GM21528 (cell line): ENCODE measurements at regions not wholly inside any gene's neighbourhood (a gene's known extent, or its start where the extent isn't known, plus 50 kb on each side); places are given as distances from the start of the nearest gene placed in this dataset.
"Not testable (repeated sequence)": the region's sequence is repeated elsewhere in the genome, so short reads cannot be mapped to it uniquely, and the experiment has no call there.

Experiments used
- ATAC-seq: cut with Tn5 transposase; IDR thresholded peaks from one replicate; pipeline ENCODE4 v1.9.1; 2021; ENCODE audit warnings: mild to moderate bottlenecking, moderate library complexity; ENCODE audit not compliant: unreplicated experiment, low FRiP score

DNA sequence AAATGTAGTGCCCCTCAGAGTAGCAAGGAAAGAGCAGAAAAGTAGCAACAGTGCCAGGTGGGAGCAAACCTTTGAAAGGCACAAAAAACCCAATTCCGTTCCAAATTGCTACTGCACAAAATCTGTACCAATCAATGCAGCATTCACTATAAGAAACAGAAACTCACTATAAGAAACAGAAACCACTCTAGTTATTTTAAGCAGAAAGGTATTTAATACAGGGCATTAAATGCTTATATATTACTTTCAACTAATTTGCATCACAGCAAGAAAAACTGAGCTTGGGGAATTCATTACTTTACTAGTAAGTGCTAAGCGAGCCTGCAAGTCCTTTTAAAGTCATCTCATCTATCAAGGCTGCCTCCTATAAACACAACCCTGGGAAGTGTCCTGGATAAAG lies 116.5 kb upstream of the OLIG3 start:
- ATAC-seq: no peak

DNA sequence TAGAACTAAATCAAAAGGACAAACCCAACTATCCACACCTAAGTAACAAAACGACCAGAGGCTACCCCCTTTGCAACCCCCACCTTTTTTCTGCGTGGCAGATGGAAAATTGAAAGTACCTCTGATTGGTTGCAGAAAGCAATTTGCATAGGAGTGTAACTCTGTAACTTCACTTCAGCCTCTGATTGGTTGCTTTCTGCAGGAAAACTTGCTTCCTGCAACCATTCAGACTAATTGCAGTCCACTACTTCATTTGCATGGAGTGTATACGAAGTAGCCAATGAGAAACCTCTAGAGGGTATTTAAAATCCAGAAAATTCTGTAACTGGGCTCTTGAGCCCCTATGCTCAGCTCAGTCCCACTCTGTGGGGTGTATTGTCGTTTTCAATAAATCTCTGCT lies 129.1 kb upstream of the OLIG3 start:
- ATAC-seq: no peak

- no peak for ATAC-seq
Observed at GRCh38 chr6:137625100-137625661, 131.0 kb upstream of the OLIG3 start.

DNA sequence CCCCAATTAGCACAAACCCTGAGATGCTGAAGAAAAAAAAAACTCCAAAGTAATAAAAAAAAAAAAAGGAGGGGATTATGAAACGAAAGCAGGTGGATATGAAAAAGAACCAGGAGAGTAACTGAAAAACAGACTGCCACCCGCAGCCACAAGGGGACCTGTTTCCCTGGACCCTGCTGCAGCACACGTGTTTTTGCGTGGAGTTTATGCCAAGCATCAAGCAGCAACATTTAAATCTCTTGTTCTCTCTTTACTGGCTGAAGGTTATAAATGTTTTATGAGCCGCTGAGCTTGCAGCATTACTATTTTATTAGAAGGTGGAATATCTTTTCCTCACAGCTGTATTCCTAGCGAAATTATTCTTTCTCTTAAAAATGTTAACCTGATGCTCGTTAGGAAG lies 131.6 kb upstream of the OLIG3 start:
- no peak for ATAC-seq

- no peak for ATAC-seq
Observed at GRCh38 chr6:137630666-137631065, 136.5 kb upstream of the OLIG3 start.

- no peak for ATAC-seq
Observed at GRCh38 chr6:137631323-137631722, 137.1 kb upstream of the OLIG3 start.

GRCh38 chr6:137634177-137634576 lies 140.0 kb upstream of the OLIG3 start:
- ATAC-seq: not testable (repeated sequence)

DNA sequence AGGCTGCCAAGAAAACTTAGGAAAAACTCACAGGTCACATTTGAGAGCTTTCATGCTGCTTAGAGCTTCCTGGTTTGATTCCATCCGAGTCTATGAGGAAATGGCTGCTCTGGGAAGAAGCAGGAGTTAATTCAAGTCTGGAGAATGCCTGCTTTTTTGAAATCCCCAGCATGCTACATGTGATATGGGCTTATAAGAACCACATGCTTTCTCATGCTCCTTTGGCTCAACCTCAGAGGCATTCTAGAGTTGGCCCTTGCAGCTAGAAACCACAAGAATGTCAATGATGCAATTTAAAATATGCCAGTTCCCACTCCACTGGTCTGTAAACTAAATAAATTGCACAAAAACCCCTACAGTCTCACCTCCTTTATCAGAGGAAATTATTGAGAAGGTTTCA lies 142.9 kb upstream of the OLIG3 start:
- no peak for ATAC-seq

DNA sequence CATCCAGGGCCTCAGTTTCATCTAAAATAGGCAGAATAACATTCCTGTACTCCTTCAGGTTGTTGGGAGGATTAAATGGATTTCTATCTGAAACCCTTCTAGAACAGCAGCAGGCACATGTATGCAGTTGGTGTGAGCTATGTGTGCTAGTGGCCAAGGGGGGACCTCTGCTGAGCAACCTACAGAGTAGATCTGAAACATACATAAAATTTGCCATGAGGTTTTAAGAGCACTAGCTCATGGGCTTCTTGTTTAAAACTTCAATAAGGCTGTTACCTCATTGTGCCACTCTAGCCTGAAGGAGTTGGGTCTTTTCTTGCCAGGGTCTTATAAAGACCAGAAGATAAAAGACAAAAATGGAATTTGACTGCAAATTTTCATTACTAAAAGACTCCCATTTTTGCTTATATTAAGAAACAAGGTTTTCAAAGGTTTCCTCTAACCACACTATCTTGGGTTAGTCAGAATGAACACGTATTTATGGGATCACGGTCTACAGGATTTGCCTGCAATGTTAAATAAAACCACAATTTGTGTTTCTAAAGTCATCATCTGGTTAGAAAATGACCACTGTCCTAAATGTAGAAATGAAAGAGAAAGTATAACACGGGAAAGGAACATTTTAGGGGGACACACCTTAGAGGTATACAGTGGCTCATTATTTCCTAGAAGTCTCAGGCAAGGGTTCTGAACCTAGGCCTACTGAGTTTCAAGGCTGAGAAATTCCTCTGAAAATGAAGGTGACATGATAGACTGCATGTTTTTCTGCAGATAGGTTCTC lies 144.9 kb upstream of the OLIG3 start:
- no peak for ATAC-seq

GRCh38 chr6:137640086-137640485 lies 145.9 kb upstream of the OLIG3 start:
- no peak for ATAC-seq

DNA sequence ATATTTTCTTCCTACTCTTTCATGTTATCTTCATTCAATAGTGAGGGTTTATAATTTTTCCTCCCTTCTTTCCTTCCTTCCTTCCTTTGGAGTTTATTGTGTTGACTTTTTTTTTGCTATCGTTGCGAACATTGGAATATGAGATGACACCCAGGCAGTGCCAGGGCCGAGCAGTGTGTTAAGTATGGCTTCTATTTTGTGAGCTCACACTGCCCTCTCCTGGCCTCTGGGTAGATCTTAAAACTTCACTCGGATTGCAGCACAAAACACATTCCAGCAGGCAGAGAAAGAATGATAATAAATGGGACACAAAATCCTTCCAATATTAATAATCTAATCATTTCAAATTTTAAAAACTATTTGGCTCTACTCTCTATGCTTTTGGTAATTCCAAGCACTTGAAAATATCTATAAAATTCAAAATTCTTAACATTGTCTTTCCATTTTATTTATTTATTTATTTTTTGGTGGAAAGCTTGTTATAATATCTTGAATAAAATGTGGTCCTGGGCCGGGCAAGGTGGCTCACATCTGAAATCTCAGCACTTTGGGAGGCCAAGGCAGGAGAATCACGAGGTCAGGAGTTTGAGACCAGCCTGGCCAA lies 147.4 kb upstream of the OLIG3 start:
- ATAC-seq: no peak

DNA sequence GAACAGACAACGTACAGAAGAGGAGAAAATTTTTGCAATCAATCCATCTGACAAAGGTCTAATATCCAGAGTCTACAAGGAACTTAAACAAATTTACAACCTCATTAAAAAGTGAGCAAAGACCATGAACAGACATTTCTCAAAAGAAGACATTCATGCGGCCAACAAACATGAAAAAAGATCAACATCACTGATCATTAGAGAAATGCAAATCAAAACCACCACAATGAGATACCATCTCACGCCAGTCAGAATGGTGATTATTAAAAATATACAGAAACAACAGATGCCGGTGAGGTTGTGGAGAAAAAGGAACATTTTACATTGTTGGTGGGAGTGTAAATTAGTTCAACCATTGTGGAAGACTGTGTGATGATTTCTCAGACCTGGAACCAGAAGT lies 149.0 kb upstream of the OLIG3 start:
- ATAC-seq: not testable (repeated sequence)

DNA sequence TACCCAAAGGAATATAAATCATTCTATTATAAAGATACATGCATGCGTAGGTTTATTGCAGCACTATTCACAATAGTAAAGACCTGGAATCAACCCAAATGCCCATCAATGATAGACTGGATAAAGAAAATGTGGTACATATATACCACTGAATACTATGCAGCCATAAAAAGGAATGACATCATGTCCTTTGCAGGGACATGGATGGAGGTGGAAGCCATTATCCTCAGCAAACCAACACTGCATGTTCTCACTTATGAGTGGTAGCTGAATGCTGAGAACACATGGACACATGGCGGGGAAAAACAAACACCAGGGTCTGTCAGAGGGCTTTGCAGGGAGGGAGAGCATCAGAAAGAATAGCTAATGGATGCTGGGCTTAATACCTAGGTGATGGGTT lies 149.4 kb upstream of the OLIG3 start:
- not testable (repeated sequence) for ATAC-seq

DNA sequence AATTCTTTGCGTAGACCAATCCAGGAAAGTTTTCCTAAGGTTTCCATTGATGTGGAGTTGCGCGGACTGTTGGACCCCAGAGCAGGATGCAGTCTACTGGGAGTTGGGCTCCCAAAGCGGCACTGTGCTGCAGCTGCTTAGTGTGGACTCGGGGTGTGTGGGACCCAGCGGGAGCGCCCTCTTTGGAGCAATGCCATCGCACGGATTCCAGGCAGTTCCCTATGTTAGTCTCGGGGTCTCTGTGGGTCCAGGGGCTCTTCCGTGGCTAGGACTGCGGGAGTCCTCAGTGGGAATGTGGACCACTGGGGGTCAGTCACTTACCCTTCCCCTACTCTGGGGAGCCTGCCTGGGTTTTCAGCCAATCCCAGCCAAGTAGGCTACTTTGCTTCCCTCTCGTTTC lies 151.7 kb upstream of the OLIG3 start:
- ATAC-seq: no peak

DNA sequence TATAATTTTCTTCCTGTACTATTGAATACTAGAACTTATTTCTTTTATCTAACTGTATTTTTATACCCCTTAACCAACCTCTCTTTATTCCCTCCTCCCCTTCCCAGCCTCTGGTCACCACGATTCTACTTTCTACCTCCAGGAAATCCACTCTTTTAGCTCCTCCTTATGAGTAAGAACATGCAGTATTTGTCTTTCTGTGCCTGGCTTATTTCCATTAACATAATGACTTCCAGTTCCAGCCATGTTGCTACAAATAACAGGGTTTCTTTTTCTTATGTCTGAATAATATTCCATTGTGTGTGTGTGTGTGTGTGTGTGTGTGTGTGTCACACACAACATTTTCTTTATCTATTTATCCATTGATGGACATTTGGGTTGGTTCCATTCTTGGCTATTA lies 152.3 kb upstream of the OLIG3 start:
- no peak for ATAC-seq

- ATAC-seq: no peak
Observed at GRCh38 chr6:137647762-137648447, 153.7 kb upstream of the OLIG3 start.

DNA sequence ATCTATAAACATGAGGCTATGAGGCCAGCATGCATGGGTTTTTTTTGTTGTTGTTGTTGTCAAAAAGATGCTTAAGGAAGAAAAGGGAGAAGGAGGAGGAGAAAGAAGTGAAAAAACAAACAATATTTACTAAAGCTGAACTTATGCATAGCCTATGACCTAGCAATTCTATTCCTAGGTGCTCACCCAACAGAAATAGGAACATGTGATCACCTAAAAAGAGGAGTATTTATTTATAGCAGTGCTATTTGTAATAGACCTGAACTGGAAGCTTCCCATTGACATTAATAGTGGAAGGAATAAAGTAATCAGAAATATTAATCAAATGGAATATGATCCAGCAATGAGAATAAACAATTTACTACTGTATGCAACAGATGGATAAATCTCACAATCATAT lies 156.5 kb upstream of the OLIG3 start:
- no peak for ATAC-seq

- ATAC-seq: no peak
Observed at GRCh38 chr6:137651178-137651577, 157.0 kb upstream of the OLIG3 start.

GRCh38 chr6:137651591-137652335 lies 157.6 kb upstream of the OLIG3 start:
- no peak for ATAC-seq

DNA sequence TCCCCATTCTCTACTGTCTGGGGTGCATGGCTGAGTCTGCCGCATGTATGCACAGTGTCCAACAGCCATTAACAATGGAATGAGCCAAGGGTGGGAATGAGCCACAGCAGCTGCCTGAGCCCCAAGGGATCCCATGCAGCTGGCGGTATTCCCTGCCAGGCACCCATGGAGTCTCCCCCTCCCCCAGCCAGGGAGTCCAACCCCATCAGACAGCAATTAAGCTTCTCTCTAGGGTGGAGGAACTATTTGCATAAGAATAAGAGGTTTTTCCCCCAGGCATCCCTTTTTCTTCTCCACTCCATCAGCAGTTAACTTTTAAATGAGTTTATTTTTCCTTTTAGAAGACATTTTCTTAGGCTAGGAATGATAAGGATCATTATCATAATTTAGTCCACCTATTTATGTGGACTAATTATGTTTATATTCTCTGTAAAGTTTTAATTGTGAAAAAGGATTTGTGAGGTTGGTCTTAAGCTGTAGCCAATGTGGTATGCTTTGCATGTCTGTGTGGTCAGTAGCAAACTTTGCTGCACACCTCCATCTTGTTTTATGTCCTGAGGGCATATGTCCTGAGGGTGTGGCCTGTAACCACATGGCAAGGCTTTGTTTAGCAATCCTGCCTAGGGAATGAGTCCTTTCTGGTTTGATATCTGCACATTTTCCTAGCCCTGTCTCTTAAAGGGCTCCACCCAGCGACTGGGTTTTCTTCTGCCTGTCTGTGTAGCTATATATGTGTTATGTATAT lies 158.9 kb upstream of the OLIG3 start:
- no peak for ATAC-seq
